ENCODE measurements at regions not wholly inside any gene's neighbourhood (a gene's known extent, or its start where the extent isn't known, plus 50 kb on each side); places are given as distances from the start of the nearest gene placed in this dataset.

DNA sequence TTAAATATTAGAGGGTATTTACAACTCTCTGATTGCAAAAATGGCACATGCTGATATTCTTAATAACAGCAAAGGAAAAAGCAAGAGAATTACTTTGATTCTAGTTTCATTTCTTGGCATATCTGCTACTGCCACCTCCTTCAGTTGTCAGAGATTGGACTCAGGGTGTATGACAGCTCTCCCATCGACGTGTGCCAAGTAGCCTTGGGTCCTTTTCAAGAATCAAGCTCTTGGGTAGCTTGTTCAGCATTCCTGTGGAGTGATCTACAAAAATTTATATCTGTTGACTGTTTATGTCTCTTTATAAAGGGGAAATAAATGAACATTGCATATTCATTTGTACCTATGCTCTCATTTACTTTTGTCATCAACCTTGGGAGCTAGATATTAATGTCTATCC is 315.6 kb downstream of the PRR16 start:
- TF ChIP-seq CTCF (IDR thresholded peaks at IDR 0.05; ENCODE audit: borderline replicate concordance) = no peak
- no peak for DNase-seq
- Histone ChIP-seq H3K36me3 (no peaks in the 10 kb centered on the region), H3K4me3 (no peak overlapping the region), H3K4me1 (no peaks in the 10 kb centered on the region), H3K27ac (replicated peaks) (no peak overlapping the region), H3K9me3 (replicated peaks) (no peaks in the 10 kb centered on the region), H3K27me3 (ENCODE audit: low read depth) (no peaks in the 10 kb centered on the region)
- intact Hi-C loops (cut with micrococcal nuclease) = no loop called here

- H3K36me3 ChIP-seq = no peaks in the 10 kb centered on the region
- H3K27ac ChIP-seq (replicated peaks) = no peak overlapping the region
- no peaks in the 10 kb centered on the region for H3K9me3 ChIP-seq (replicated peaks)
- no peaks in the 10 kb centered on the region for H3K27me3 ChIP-seq (ENCODE audit: low read depth)
- H3K4me1 ChIP-seq = no peaks in the 10 kb centered on the region
- H3K4me3 ChIP-seq = no peak overlapping the region
- DNase-seq = no peak
- intact Hi-C loops (cut with micrococcal nuclease) = no loop called here
- no peak for TF ChIP-seq CTCF (IDR thresholded peaks at IDR 0.05; ENCODE audit: borderline replicate concordance)
Observed at GRCh38 chr5:120788481-120788880, 324.4 kb downstream of the PRR16 start.

- intact Hi-C loops (cut with micrococcal nuclease) = no loop called here
- no peak for DNase-seq
- Histone ChIP-seq H3K4me1 (no peaks in the 10 kb centered on the region), H3K27me3 (ENCODE audit: low read depth) (no peaks in the 10 kb centered on the region), H3K4me3 (no peak overlapping the region), H3K9me3 (replicated peaks) (no peaks in the 10 kb centered on the region), H3K27ac (replicated peaks) (no peak overlapping the region), H3K36me3 (no peaks in the 10 kb centered on the region)
- no peak for TF ChIP-seq CTCF (IDR thresholded peaks at IDR 0.05; ENCODE audit: borderline replicate concordance)
Observed at GRCh38 chr5:120789918-120790317, 325.8 kb downstream of the PRR16 start.

DNA sequence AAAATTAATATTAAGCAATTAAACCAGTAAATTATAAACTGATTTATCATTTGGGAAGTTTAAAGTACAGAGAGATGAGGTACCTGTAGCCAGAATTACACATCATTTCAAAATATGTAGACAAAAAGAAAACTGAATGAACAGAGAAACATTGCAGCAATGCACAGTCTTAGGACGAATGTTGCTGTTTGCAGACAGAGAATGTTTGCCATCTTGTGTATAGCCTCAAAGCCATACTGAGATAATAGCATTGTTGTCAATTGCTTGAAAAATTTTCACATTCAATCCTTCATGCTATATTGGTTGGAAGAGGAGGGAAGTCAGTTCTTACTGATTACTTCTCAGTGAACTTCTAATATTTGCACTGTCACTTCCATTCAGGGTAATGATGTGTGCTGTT is 326.2 kb downstream of the PRR16 start:
- intact Hi-C loops (cut with micrococcal nuclease) = no loop called here
- DNase-seq = no peak
- no peak for TF ChIP-seq CTCF (IDR thresholded peaks at IDR 0.05; ENCODE audit: borderline replicate concordance)
- Histone ChIP-seq H3K27ac (replicated peaks) (no peak overlapping the region), H3K9me3 (replicated peaks) (no peaks in the 10 kb centered on the region), H3K4me1 (no peaks in the 10 kb centered on the region), H3K27me3 (ENCODE audit: low read depth) (no peaks in the 10 kb centered on the region), H3K36me3 (no peaks in the 10 kb centered on the region), H3K4me3 (no peak overlapping the region)

GRCh38 chr5:120792477-120792876 is 328.4 kb downstream of the PRR16 start:
- Histone ChIP-seq H3K36me3 (no peaks in the 10 kb centered on the region), H3K27me3 (ENCODE audit: low read depth) (no peaks in the 10 kb centered on the region), H3K4me3 (no peak overlapping the region), H3K9me3 (replicated peaks) (no peaks in the 10 kb centered on the region), H3K4me1 (no peaks in the 10 kb centered on the region), H3K27ac (replicated peaks) (no peak overlapping the region)
- TF ChIP-seq CTCF (IDR thresholded peaks at IDR 0.05; ENCODE audit: borderline replicate concordance) = no peak
- DNase-seq = no peak
- intact Hi-C loops (cut with micrococcal nuclease) = no loop called here

- DNase-seq = no peak
- H3K4me3 ChIP-seq = no peak overlapping the region
- H3K4me1 ChIP-seq = no peaks in the 10 kb centered on the region
- intact Hi-C loops (cut with micrococcal nuclease) = no loop called here
- H3K36me3 ChIP-seq = no peaks in the 10 kb centered on the region
- no peaks in the 10 kb centered on the region for H3K9me3 ChIP-seq (replicated peaks)
- TF ChIP-seq CTCF (IDR thresholded peaks at IDR 0.05; ENCODE audit: borderline replicate concordance) = no peak
- no peaks in the 10 kb centered on the region for H3K27me3 ChIP-seq (ENCODE audit: low read depth)
- no peak overlapping the region for H3K27ac ChIP-seq (replicated peaks)
Observed at GRCh38 chr5:120794121-120794520, 330.0 kb downstream of the PRR16 start.

Measured in left ventricle myocardium inferior (tissue), 1 donor.